PC-3 (cell line): ENCODE measurements at regions not wholly inside any gene's neighbourhood (a gene's known extent, or its start where the extent isn't known, plus 50 kb on each side); places are given as distances from the start of the nearest gene placed in this dataset.
"Not testable (repeated sequence)": the region's sequence is repeated elsewhere in the genome, so short reads cannot be mapped to it uniquely, and the experiment has no call there.

ENCODE experiments used
- EZH2 ChIP-seq: fragments of 300-600 bp; sonication (generic); IDR thresholded peaks from one replicate; pipeline ENCODE4 v1.6.1; 2017; ENCODE audit warnings: antibody characterized with exemption, mild to moderate bottlenecking, low read length; ENCODE audit not compliant: unreplicated experiment
- EZH2phosphoT487 ChIP-seq: fragments of 300-600 bp; sonication (generic); IDR thresholded peaks from 2 replicates; pipeline ENCODE4 v1.6.1; 2018; ENCODE audit warnings: mild to moderate bottlenecking, antibody characterized with exemption, low read length, borderline replicate concordance
- TF ChIP-seq, protein P1 (sequence below): fragments of 300-600 bp; sonication (generic); conservative IDR thresholded peaks from 2 replicates; pipeline ENCODE4 v1.5.1; 2017; ENCODE audit warnings: antibody characterized with exemption, low read depth, mild to moderate bottlenecking, low read length

- not testable (repeated sequence) for TF ChIP-seq EZH2phosphoT487, EZH2
- TF ChIP-seq, protein P1, sequence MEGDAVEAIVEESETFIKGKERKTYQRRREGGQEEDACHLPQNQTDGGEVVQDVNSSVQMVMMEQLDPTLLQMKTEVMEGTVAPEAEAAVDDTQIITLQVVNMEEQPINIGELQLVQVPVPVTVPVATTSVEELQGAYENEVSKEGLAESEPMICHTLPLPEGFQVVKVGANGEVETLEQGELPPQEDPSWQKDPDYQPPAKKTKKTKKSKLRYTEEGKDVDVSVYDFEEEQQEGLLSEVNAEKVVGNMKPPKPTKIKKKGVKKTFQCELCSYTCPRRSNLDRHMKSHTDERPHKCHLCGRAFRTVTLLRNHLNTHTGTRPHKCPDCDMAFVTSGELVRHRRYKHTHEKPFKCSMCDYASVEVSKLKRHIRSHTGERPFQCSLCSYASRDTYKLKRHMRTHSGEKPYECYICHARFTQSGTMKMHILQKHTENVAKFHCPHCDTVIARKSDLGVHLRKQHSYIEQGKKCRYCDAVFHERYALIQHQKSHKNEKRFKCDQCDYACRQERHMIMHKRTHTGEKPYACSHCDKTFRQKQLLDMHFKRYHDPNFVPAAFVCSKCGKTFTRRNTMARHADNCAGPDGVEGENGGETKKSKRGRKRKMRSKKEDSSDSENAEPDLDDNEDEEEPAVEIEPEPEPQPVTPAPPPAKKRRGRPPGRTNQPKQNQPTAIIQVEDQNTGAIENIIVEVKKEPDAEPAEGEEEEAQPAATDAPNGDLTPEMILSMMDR, result not testable (repeated sequence)
Observed at GRCh38 chr19:28084659-28085157, 1128.2 kb downstream of the UQCRFS1 start.
